Cerebellar nuclear complex (tissue), 1 donor: ENCODE measurements at regions not wholly inside any gene's neighbourhood (a gene's known extent, or its start where the extent isn't known, plus 50 kb on each side); places are given as distances from the start of the nearest gene placed in this dataset.
"Not testable (repeated sequence)": the region's sequence is repeated elsewhere in the genome, so short reads cannot be mapped to it uniquely, and the experiment has no call there.

ENCODE experiments used
- DNase-seq, 2 experiments: peaks; one replicate each; lab custom pipeline; 2025; lab: John Stamatoyannopoulos, UW

- DNase-seq = no peak
Measured at GRCh38 chr16:13630374-13630773, 289.6 kb upstream of the ERCC4 start.

GRCh38 chr16:13631213-13631767 is 288.7 kb upstream of the ERCC4 start:
- DNase-seq = no peak

- no peak for DNase-seq
Measured at GRCh38 chr16:13631916-13632315, 288.0 kb upstream of the ERCC4 start.

GRCh38 chr16:13632504-13632903 is 287.4 kb upstream of the ERCC4 start:
- not testable (repeated sequence) for DNase-seq

GRCh38 chr16:13633391-13633861 is 286.5 kb upstream of the ERCC4 start:
- DNase-seq = no peak

- no peak for DNase-seq
Measured at GRCh38 chr16:13634253-13634652, 285.7 kb upstream of the ERCC4 start.

- no peak for DNase-seq
Measured at GRCh38 chr16:13634959-13635358, 285.0 kb upstream of the ERCC4 start.

GRCh38 chr16:13638218-13638617 is 281.7 kb upstream of the ERCC4 start:
- no peak for DNase-seq

- no peak for DNase-seq
Measured at GRCh38 chr16:13643412-13643811, 276.5 kb upstream of the ERCC4 start.

- DNase-seq = no peak
Measured at GRCh38 chr16:13645601-13646245, 274.2 kb upstream of the ERCC4 start.

- DNase-seq = no peak
Measured at GRCh38 chr16:13660807-13661206, 259.1 kb upstream of the ERCC4 start.

GRCh38 chr16:13665876-13666275 is 254.1 kb upstream of the ERCC4 start:
- no peak for DNase-seq

GRCh38 chr16:13672196-13672595 is 247.8 kb upstream of the ERCC4 start:
- no peak for DNase-seq

GRCh38 chr16:13680021-13680889 is 239.7 kb upstream of the ERCC4 start:
- no peak for DNase-seq

- DNase-seq = no peak
Measured at GRCh38 chr16:13684819-13685563, 235.0 kb upstream of the ERCC4 start.

GRCh38 chr16:13696017-13696416 is 223.9 kb upstream of the ERCC4 start:
- DNase-seq = no peak

GRCh38 chr16:13697013-13697412 is 222.9 kb upstream of the ERCC4 start:
- no peak for DNase-seq

- DNase-seq = no peak
Measured at GRCh38 chr16:13697568-13697967, 222.4 kb upstream of the ERCC4 start.

GRCh38 chr16:13702614-13703013 is 217.3 kb upstream of the ERCC4 start:
- DNase-seq = no peak

- DNase-seq = no peak
Measured at GRCh38 chr16:13708347-13709120, 211.4 kb upstream of the ERCC4 start.

GRCh38 chr16:13718748-13719147 is 201.2 kb upstream of the ERCC4 start:
- DNase-seq = no peak
